Large intestine (tissue), 3 donors: ENCODE measurements at regions not wholly inside any gene's neighbourhood (a gene's known extent, or its start where the extent isn't known, plus 50 kb on each side); places are given as distances from the start of the nearest gene placed in this dataset.
"Not testable (repeated sequence)": the region's sequence is repeated elsewhere in the genome, so short reads cannot be mapped to it uniquely, and the experiment has no call there.

ENCODE experiments used
- DNase-seq, 2 donors: peaks; one replicate each; pipeline versions ENCODE4 v3.0.0 to v3.0.0-alpha.2; 2013
- H3K27ac ChIP-seq: one replicate; pipeline ENCODE4 v1.5.1; 2013; ENCODE audit warnings: low read length
- H3K27me3 ChIP-seq: 2 replicates; pipeline ENCODE4 v1.6.1; 2013; ENCODE audit warnings: low read length; ENCODE audit not compliant: control insufficient read depth, insufficient read depth
- H3K36me3 ChIP-seq: 2 replicates; pipeline ENCODE4 v1.6.1; 2013; ENCODE audit warnings: low read length; ENCODE audit not compliant: control insufficient read depth, insufficient read depth
- H3K4me1 ChIP-seq: one replicate; pipeline ENCODE4 v1.6.1; 2013; ENCODE audit warnings: low read length; ENCODE audit not compliant: control insufficient read depth, insufficient read depth
- H3K4me3 ChIP-seq: one replicate; pipeline ENCODE4 v1.5.1; 2013; ENCODE audit warnings: low read length
- H3K9me3 ChIP-seq: one replicate; pipeline ENCODE4 v1.6.1; 2013; ENCODE audit warnings: mild to moderate bottlenecking, low read depth, low read length, moderate library complexity; ENCODE audit not compliant: control insufficient read depth
- WGBS: methylation state at CpG from one replicate; pipeline ENCODE4 v1.1.5; 2013; ENCODE audit warnings: low lambda C conversion rate; ENCODE audit not compliant: insufficient coverage; 5-methylcytosine and 5-hydroxymethylcytosine counted together

- DNase-seq, result no peak
- H3K9me3 ChIP-seq, result no peaks in the 10 kb centered on the region
- no CpG with 5 or more reads among the region's 19 CpGs for WGBS
Measured at GRCh38 chr2:239832490-239833268, 192.5 kb downstream of the NDUFA10 start.

GRCh38 chr2:239831861-239832489 is 193.2 kb downstream of the NDUFA10 start:
- Histone ChIP-seq H3K4me1 (peaks cover 6% of the 10 kb centered on the region), H3K9me3 (no peaks in the 10 kb centered on the region), H3K36me3 (no peaks in the 10 kb centered on the region), H3K27me3 (no peaks in the 10 kb centered on the region), H3K4me3 (no peak overlapping the region), H3K27ac (no peak overlapping the region)
- WGBS, result 66% methylated on average over 3 of the region's 4 CpGs
- no peak for DNase-seq

More at GRCh38 chr2:239832490-239833268, 192.5 kb downstream of the NDUFA10 start:
- Histone ChIP-seq H3K27ac (no peak overlapping the region), H3K36me3 (no peaks in the 10 kb centered on the region), H3K4me1 (peaks cover 6% of the 10 kb centered on the region), H3K4me3 (no peak overlapping the region), H3K27me3 (no peaks in the 10 kb centered on the region)

- H3K36me3 ChIP-seq, result no peaks in the 10 kb centered on the region
- H3K4me3 ChIP-seq, result no peak overlapping the region
- no CpG with 5 or more reads among the region's 16 CpGs for WGBS
- peaks cover 6% of the 10 kb centered on the region for H3K4me1 ChIP-seq
- no peaks in the 10 kb centered on the region for H3K27me3 ChIP-seq
- H3K27ac ChIP-seq, result no peak overlapping the region
- H3K9me3 ChIP-seq, result no peaks in the 10 kb centered on the region
- DNase-seq, result peak in 1 of 2 donors; percentile 7
Measured at GRCh38 chr2:239831001-239831731, 194.0 kb downstream of the NDUFA10 start.

GRCh38 chr2:239830121-239831000 is 194.8 kb downstream of the NDUFA10 start:
- H3K36me3 ChIP-seq, result no peaks in the 10 kb centered on the region
- no CpG with 5 or more reads among the region's 9 CpGs for WGBS
- H3K4me1 ChIP-seq, result peaks cover 6% of the 10 kb centered on the region
- DNase-seq, result no peak
- no peaks in the 10 kb centered on the region for H3K9me3 ChIP-seq
- H3K27ac ChIP-seq, result no peak overlapping the region
- H3K4me3 ChIP-seq, result no peak overlapping the region
- H3K27me3 ChIP-seq, result no peaks in the 10 kb centered on the region

GRCh38 chr2:239829326-239829725 is 195.8 kb downstream of the NDUFA10 start:
- no peak overlapping the region for H3K27ac ChIP-seq
- peaks cover 6% of the 10 kb centered on the region for H3K4me1 ChIP-seq
- WGBS, result 73% methylated on average over 2 of the region's 15 CpGs
- H3K27me3 ChIP-seq, result no peaks in the 10 kb centered on the region
- H3K9me3 ChIP-seq, result no peaks in the 10 kb centered on the region
- no peaks in the 10 kb centered on the region for H3K36me3 ChIP-seq
- no peak overlapping the region for H3K4me3 ChIP-seq
- DNase-seq, result no peak

- H3K9me3 ChIP-seq, H3K4me1 ChIP-seq, DNase-seq, H3K4me3 ChIP-seq, H3K27me3 ChIP-seq, H3K36me3 ChIP-seq, H3K27ac ChIP-seq: not testable (repeated sequence)
- no CpG with 5 or more reads among the region's 12 CpGs for WGBS
Measured at GRCh38 chr2:239828973-239829275, 196.2 kb downstream of the NDUFA10 start.

- no peak for DNase-seq
- no CpG with 5 or more reads among the region's 20 CpGs for WGBS
- H3K4me3 ChIP-seq, result no peak overlapping the region
- H3K4me1 ChIP-seq, result peaks cover 6% of the 10 kb centered on the region
- H3K27ac ChIP-seq, result no peak overlapping the region
- H3K36me3 ChIP-seq, result no peaks in the 10 kb centered on the region
- H3K27me3 ChIP-seq, result no peaks in the 10 kb centered on the region
- H3K9me3 ChIP-seq, result no peaks in the 10 kb centered on the region
Measured at GRCh38 chr2:239828192-239828972, 196.8 kb downstream of the NDUFA10 start.

GRCh38 chr2:239827523-239827890 is 197.6 kb downstream of the NDUFA10 start:
- no peak for DNase-seq
- no CpG with 5 or more reads among the region's 11 CpGs for WGBS

GRCh38 chr2:239826786-239827522 is 198.2 kb downstream of the NDUFA10 start:
- H3K36me3 ChIP-seq, result no peaks in the 10 kb centered on the region
- no peaks in the 10 kb centered on the region for H3K27me3 ChIP-seq
- H3K27ac ChIP-seq, result no peak overlapping the region
- no peaks in the 10 kb centered on the region for H3K9me3 ChIP-seq
- DNase-seq, result no peak
- WGBS, result no CpG with 5 or more reads among the region's 21 CpGs
- peaks cover 6% of the 10 kb centered on the region for H3K4me1 ChIP-seq
- H3K4me3 ChIP-seq, result no peak overlapping the region

More at GRCh38 chr2:239827523-239827890, 197.6 kb downstream of the NDUFA10 start:
- Histone ChIP-seq H3K27ac (no peak overlapping the region), H3K4me3 (no peak overlapping the region), H3K27me3 (no peaks in the 10 kb centered on the region), H3K4me1 (peaks cover 6% of the 10 kb centered on the region), H3K9me3 (no peaks in the 10 kb centered on the region), H3K36me3 (no peaks in the 10 kb centered on the region)
